Esophagus squamous epithelium (tissue), 5 donors: ENCODE measurements at regions not wholly inside any gene's neighbourhood (a gene's known extent, or its start where the extent isn't known, plus 50 kb on each side); places are given as distances from the start of the nearest gene placed in this dataset.

ENCODE experiments used
- DNase-seq: peaks from one replicate; lab custom pipeline; 2025; lab: John Stamatoyannopoulos, UW
- H3K27ac ChIP-seq, 4 donors: fragments of 200-600 bp; sonication (generic); one replicate each; pipeline ENCODE4 v1.5.1; 2016 to 2019; ENCODE audit warnings: mild to moderate bottlenecking in 1 of 4
- H3K27me3 ChIP-seq, 4 donors: fragments of 200-600 bp; sonication (generic); 1 replicate in 3 of 4; 2 replicates in 1 of 4; pipeline versions ENCODE4 v1.5.1 to v1.6.0; 2017 to 2021; ENCODE audit warnings: antibody characterized with exemption in 1 of 4
- H3K36me3 ChIP-seq, 3 donors: fragments of 200-600 bp; sonication (generic); one replicate each; pipeline ENCODE4 v1.5.1; 2016 to 2019
- H3K4me1 ChIP-seq, 3 donors: fragments of 200-600 bp; sonication (generic); one replicate each; pipeline ENCODE4 v1.5.1; 2017 to 2019
- H3K4me3 ChIP-seq, 4 donors: fragments of 200-600 bp; sonication (generic); 1 replicate in 3 of 4; 2 replicates in 1 of 4; pipeline ENCODE4 v1.5.1; 2016 to 2019; ENCODE audit warnings: mild to moderate bottlenecking in 2 of 4, moderate library complexity in 1 of 4
- H3K9me3 ChIP-seq, 3 donors: fragments of 200-600 bp; sonication (generic); one replicate each; pipeline ENCODE4 v1.5.1; 2016 to 2019
- CTCF ChIP-seq, 6 experiments: fragments of 450-650 bp in 4 of 6; fragments of 200-600 bp in 2 of 6; sonication (generic) in 2 of 6; IDR thresholded peaks; one replicate each; pipeline ENCODE4 v1.5.1; 2016 to 2019; ENCODE audit warnings: antibody characterized with exemption in 6 of 6, mild to moderate bottlenecking in 4 of 6, moderate library complexity in 4 of 6
- POLR2A ChIP-seq, 4 donors: fragments of 450-650 bp; IDR thresholded peaks; one replicate each; pipeline ENCODE4 v1.6.1; 2017; ENCODE audit warnings: antibody characterized with exemption in 4 of 4, mild to moderate bottlenecking in 4 of 4, moderate library complexity in 3 of 4
- WGBS, 2 donors: methylation state at CpG; one replicate each; pipeline ENCODE4 v1.1.5; 2018; 5-methylcytosine and 5-hydroxymethylcytosine counted together
- intact Hi-C: fragments of 100-400 bp; cut with DNase I; formaldehyde crosslinking; loops from one replicate; pipeline ENCODE4 v1.15.0; 2022
- donor health status: DM: yes; HTN: yes; CAD: no.

GRCh38 chr1:30423570-30423969 lies 299.8 kb downstream of the MATN1 start:
- TF ChIP-seq CTCF (IDR thresholded peaks at IDR 0.05) (no peak), POLR2A (IDR thresholded peaks at IDR 0.05) (no peak)
- 84 to 90% methylated on average over 3 of the region's 3 CpGs for WGBS, 2 donors
- no peak for DNase-seq
- H3K27ac ChIP-seq, result no peak overlapping the region
- intact Hi-C loops, result no loop called here
- peaks cover 0 to 8% (median 0%) of the 10 kb centered on the region in 3 donors for H3K9me3 ChIP-seq
- peaks cover 0 to 21% (median 4%) of the 10 kb centered on the region in 3 donors for H3K4me1 ChIP-seq
- H3K36me3 ChIP-seq, result no peaks in the 10 kb centered on the region
- H3K4me3 ChIP-seq, result no peak overlapping the region
- H3K27me3 ChIP-seq, result peaks cover 0 to 19% (median 0%) of the 10 kb centered on the region in 4 donors

- Histone ChIP-seq H3K36me3 (no peaks in the 10 kb centered on the region), H3K27me3 (peaks cover 0 to 10% (median 0%) of the 10 kb centered on the region in 4 donors), H3K27ac (no peak overlapping the region), H3K4me1 (peaks cover 0 to 32% (median 4%) of the 10 kb centered on the region in 3 donors), H3K4me3 (no peak overlapping the region), H3K9me3 (no peaks in the 10 kb centered on the region)
- DNase-seq, result no peak
- TF ChIP-seq CTCF (IDR thresholded peaks at IDR 0.05) (no peak), POLR2A (IDR thresholded peaks at IDR 0.05) (no peak)
- intact Hi-C loops, result no loop called here
- 29 to 63% methylated on average over 1 of the region's 2 CpGs for whole genome bisulfite sequencing, 2 donors
Observed at GRCh38 chr1:30422251-30422650, 301.1 kb downstream of the MATN1 start.

DNA sequence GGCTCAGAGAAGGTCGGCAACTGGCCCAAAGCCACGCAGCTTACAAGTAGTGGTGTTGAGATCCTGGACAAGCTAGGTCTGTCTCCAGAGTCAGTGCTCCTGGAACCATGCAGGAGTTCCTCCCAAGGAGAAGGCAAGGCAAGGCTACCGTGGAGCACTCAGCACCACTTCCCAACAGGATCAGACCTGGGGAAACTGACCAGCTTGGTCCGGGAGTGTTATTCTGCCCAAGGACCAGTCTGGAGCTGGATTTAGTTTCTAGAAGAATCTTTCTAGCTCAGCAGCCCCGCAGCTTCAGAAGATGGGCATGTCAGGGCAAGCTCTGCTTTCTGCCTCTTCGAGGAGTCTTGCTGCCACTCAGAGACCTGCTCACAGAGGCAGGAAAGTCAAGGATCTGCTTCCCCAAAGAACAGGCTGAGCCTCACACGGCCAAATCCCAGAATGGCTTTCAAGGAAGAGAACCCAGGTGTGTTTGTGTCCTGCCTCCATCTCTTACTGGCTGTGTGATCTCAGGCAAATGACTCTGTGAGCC lies 302.8 kb downstream of the MATN1 start:
- DNase-seq, result no peak

GRCh38 chr1:30419831-30420230 lies 303.6 kb downstream of the MATN1 start:
- Histone ChIP-seq H3K27ac (peak overlapping the region in 2 of 4 donors; percentile 6 to 36), H3K27me3 (peaks cover 0 to 17% (median 0%) of the 10 kb centered on the region in 4 donors), H3K4me1 (peaks cover 0 to 42% (median 4%) of the 10 kb centered on the region in 3 donors), H3K4me3 (no peak overlapping the region), H3K36me3 (no peaks in the 10 kb centered on the region), H3K9me3 (no peaks in the 10 kb centered on the region)
- DNase-seq, result no peak
- 64 to 75% methylated on average over 1 to 5 of the region's 5 CpGs for WGBS, 2 donors
- TF ChIP-seq CTCF (IDR thresholded peaks at IDR 0.05) (no peak), POLR2A (IDR thresholded peaks at IDR 0.05) (no peak)
- intact Hi-C loops, result no loop called here

More for the DNA sequence above, 302.8 kb downstream of the MATN1 start:
- no peaks in the 10 kb centered on the region for H3K36me3 ChIP-seq
- 33 to 38% methylated on average over 3 to 4 of the region's 7 CpGs for WGBS, 2 donors
- H3K4me3 ChIP-seq, result no peak overlapping the region
- intact Hi-C loops, result no loop called here
- no peak for TF ChIP-seq POLR2A (IDR thresholded peaks at IDR 0.05)
- TF ChIP-seq CTCF (IDR thresholded peaks at IDR 0.05), result no peak
- H3K27me3 ChIP-seq, result peaks cover 0 to 10% (median 0%) of the 10 kb centered on the region in 4 donors
- H3K9me3 ChIP-seq, result no peaks in the 10 kb centered on the region
- H3K27ac ChIP-seq, result no peak overlapping the region
- peaks cover 0 to 42% (median 4%) of the 10 kb centered on the region in 3 donors for H3K4me1 ChIP-seq

DNA sequence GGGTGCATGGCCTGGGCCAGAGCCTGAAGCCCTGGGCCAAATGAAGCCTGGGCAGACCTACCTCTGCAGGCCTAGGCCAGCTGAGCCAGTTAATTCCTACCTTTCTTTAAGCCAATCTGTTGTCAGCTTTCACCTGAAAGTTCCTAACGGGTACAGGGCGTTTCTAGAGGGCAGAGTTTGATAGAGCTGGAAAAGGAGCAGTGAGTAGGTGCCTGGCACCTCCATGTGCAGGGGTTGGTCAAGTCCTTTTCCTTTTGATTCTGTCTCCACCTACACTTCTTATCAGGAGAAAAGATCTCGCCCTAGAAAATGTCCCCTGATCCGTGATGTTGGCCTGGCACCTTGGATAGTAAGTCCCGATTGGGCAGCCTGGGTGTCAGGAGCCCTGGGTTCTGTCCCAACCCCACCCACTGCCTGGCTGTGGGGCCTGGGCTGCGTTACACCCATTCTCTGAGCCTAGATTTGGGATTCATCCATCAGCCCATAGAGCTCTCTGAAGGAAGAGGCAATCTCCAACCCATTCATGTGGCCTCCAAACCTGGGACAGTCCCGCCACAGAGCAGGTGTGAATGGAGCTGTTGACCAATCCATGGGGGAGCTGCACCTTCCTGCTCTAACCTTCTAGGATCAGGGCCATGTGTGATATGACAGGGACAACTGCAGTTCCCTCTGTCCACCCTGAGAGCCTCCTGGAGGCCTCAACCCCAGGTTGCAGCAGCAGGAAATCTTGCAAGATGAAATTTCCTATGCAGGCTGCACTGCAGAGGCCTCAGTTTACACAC lies 304.3 kb downstream of the MATN1 start:
- no peak for TF ChIP-seq CTCF (IDR thresholded peaks at IDR 0.05)
- intact Hi-C loops, result no loop called here
- Histone ChIP-seq H3K4me3 (no peak overlapping the region), H3K27me3 (peaks cover 0 to 17% (median 0%) of the 10 kb centered on the region in 4 donors), H3K36me3 (no peaks in the 10 kb centered on the region), H3K27ac (peak overlapping the region in 2 of 4 donors; percentile 24 to 36), H3K4me1 (peaks cover 0 to 42% (median 4%) of the 10 kb centered on the region in 3 donors), H3K9me3 (no peaks in the 10 kb centered on the region)
- no peak for DNase-seq
- WGBS, 2 donors, result 51 to 65% methylated on average over 4 of the region's 7 CpGs
